IMR-90 (cell line): ENCODE measurements at regions not wholly inside any gene's neighbourhood (a gene's known extent, or its start where the extent isn't known, plus 50 kb on each side); places are given as distances from the start of the nearest gene placed in this dataset.
"Not testable (repeated sequence)": the region's sequence is repeated elsewhere in the genome, so short reads cannot be mapped to it uniquely, and the experiment has no call there.

Source experiments
- ATAC-seq: fragments of 200-7000 bp; cut with Tn5 transposase; 2 replicates; pipeline ENCODE4 v1.9.1; 2020; ENCODE audit warnings: low read depth, mild to moderate bottlenecking, moderate library complexity
- BruUV-seq: library from RNA; stranded (reverse); fragments of 400-500 nt; replicated peaks from 2 replicates; lab custom pipeline; 2021; lab: Mats Ljungman, UMichigan
- CTCF ChIA-PET: fragments of 300-600 bp; formaldehyde crosslinking; extraction: SDS; loops from one replicate; lab custom pipeline; 2021; ENCODE audit warnings: antibody characterized with exemption; lab: Yijun Ruan, JAX
- POLR2A ChIA-PET: fragments of 300-600 bp; sonication (Branson Sonifier 250); formaldehyde crosslinking; loops from one replicate; lab custom pipeline; 2022; ENCODE audit warnings: antibody characterized with exemption; ENCODE audit not compliant: unreplicated experiment; lab: Charles Lee
- DNase-seq: peaks from one replicate; pipeline ENCODE4 v3.0.0; 2013
- H2AFZ ChIP-seq: replicated peaks from 2 replicates; pipeline ENCODE3; 2013; ENCODE audit warnings: low read length, mild to moderate bottlenecking; ENCODE audit not compliant: poor library complexity
- H2AK5ac ChIP-seq: 2 replicates; pipeline ENCODE4 v1.6.1; 2013; ENCODE audit warnings: low read depth, low read length, inconsistent platforms
- H2AK9ac ChIP-seq: replicated peaks from 2 replicates; pipeline ENCODE3; 2013; ENCODE audit warnings: mild to moderate bottlenecking, low read depth, low read length, moderate library complexity; ENCODE audit not compliant: poor library complexity
- H2BK120ac ChIP-seq: 2 replicates; pipeline ENCODE4 v1.6.1; 2013; ENCODE audit warnings: low read depth, low read length, inconsistent platforms
- H2BK15ac ChIP-seq: 3 replicates; pipeline ENCODE4 v1.6.1; 2013; ENCODE audit warnings: low read depth, low read length, inconsistent platforms
- H2BK20ac ChIP-seq: 2 replicates; pipeline ENCODE4 v1.6.1; 2013; ENCODE audit warnings: low read depth, mild to moderate bottlenecking, inconsistent platforms, low read length, moderate library complexity
- H2BK5ac ChIP-seq: 2 replicates; pipeline ENCODE4 v1.6.1; 2013; ENCODE audit warnings: mild to moderate bottlenecking, low read depth, low read length, inconsistent platforms; ENCODE audit not compliant: poor library complexity, severe bottlenecking
- H3K14ac ChIP-seq: replicated peaks from 2 replicates; pipeline ENCODE4 v1.6.1; 2013; ENCODE audit warnings: low read depth, low read length, inconsistent platforms
- H3K18ac ChIP-seq: 2 replicates; pipeline ENCODE4 v1.6.1; 2013; ENCODE audit warnings: low read depth, low read length, control low read depth
- H3K23ac ChIP-seq: 2 replicates; pipeline ENCODE4 v1.6.1; 2013; ENCODE audit warnings: low read depth, low read length, inconsistent platforms
- H3K27ac ChIP-seq: 2 replicates; pipeline ENCODE4 v1.5.1; 2013; ENCODE audit warnings: mild to moderate bottlenecking, control low read depth, low read length; ENCODE audit not compliant: insufficient read depth
- H3K27me3 ChIP-seq: 2 replicates; pipeline ENCODE4 v1.6.1; 2013; ENCODE audit warnings: low read length; ENCODE audit not compliant: control insufficient read depth, insufficient read depth
- H3K36me3 ChIP-seq: 2 replicates; pipeline ENCODE4 v1.6.1; 2013; ENCODE audit warnings: low read length, mixed read lengths; ENCODE audit not compliant: control insufficient read depth, insufficient read depth
- H3K4ac ChIP-seq: 2 replicates; pipeline ENCODE4 v1.6.1; 2013; ENCODE audit warnings: low read depth, low read length, inconsistent platforms
- H3K4me1 ChIP-seq: 2 replicates; pipeline ENCODE4 v1.6.1; 2013; ENCODE audit warnings: low read length, mixed read lengths; ENCODE audit not compliant: control insufficient read depth, insufficient read depth
- H3K4me2 ChIP-seq: 2 replicates; pipeline ENCODE4 v1.6.1; 2013; ENCODE audit warnings: low read depth, mild to moderate bottlenecking, control low read depth, low read length, moderate library complexity
- H3K4me3 ChIP-seq: 2 replicates; pipeline ENCODE4 v1.5.1; 2013; ENCODE audit warnings: low read depth, mild to moderate bottlenecking, control low read depth, low read length, moderate library complexity; ENCODE audit not compliant: insufficient read depth
- H3K56ac ChIP-seq: 2 replicates; pipeline ENCODE4 v1.6.1; 2013; ENCODE audit warnings: low read length, inconsistent platforms; ENCODE audit not compliant: insufficient read depth; ENCODE audit errors: extremely low read depth
- H3K79me1 ChIP-seq, 2 experiments: 2 replicates each; pipeline ENCODE4 v1.6.1; 2013; ENCODE audit warnings: low read length in 2 of 2, inconsistent platforms in 1 of 2, low read depth in 1 of 2
- H3K9ac ChIP-seq: 2 replicates; pipeline ENCODE4 v1.6.1; 2013; ENCODE audit warnings: low read depth, low read length, control low read depth
- H3K9me1 ChIP-seq: 2 replicates; pipeline ENCODE4 v1.6.1; 2013; ENCODE audit warnings: low read length, inconsistent platforms; ENCODE audit not compliant: insufficient read depth
- H3K9me3 ChIP-seq: 2 replicates; pipeline ENCODE4 v1.6.1; 2013; ENCODE audit warnings: low read length; ENCODE audit not compliant: control insufficient read depth, insufficient read depth
- H4K20me1 ChIP-seq: 2 replicates; pipeline ENCODE4 v1.6.1; 2013; ENCODE audit warnings: low read length, inconsistent platforms; ENCODE audit not compliant: insufficient read depth
- H4K5ac ChIP-seq: 2 replicates; pipeline ENCODE4 v1.6.1; 2013; ENCODE audit warnings: mild to moderate bottlenecking, low read depth, low read length, control low read depth
- H4K8ac ChIP-seq, 2 experiments: 2 replicates each; pipeline ENCODE4 v1.6.1; 2013; ENCODE audit warnings: low read depth in 2 of 2, low read length in 2 of 2, control low read depth in 1 of 2, inconsistent platforms in 1 of 2
- H4K91ac ChIP-seq: 2 replicates; pipeline ENCODE4 v1.6.1; 2013; ENCODE audit warnings: low read depth, low read length, inconsistent platforms; ENCODE audit not compliant: insufficient read depth
- WGBS, 2 experiments: methylation state at CpG; one replicate each; pipeline versions ENCODE4 v1.1.5 to v1.1.7; 2013; ENCODE audit warnings: missing lambda C conversion rate in 2 of 2; ENCODE audit not compliant: insufficient read length in 1 of 2; ENCODE audit errors: extremely low coverage in 2 of 2; 5-methylcytosine and 5-hydroxymethylcytosine counted together
- dilution Hi-C: fragments of 300-500 bp; cut with HindIII; formaldehyde crosslinking; loops from one replicate; pipeline ENCODE4 v1.14.3; 2018; ENCODE audit warnings: low sequenced_read_pairs; ENCODE audit not compliant: unreplicated experiment
- in situ Hi-C: fragments of 300-500 bp; cut with MboI; formaldehyde crosslinking; loops from 3 replicates; pipeline ENCODE4 v1.14.3; 2019; ENCODE audit warnings: low sequenced_read_pairs, inconsistent platforms, mixed read lengths
- intact Hi-C: fragments of 100-400 bp; cut with micrococcal nuclease; formaldehyde crosslinking; loops from 2 replicates; pipeline ENCODE4 v1.10.0; 2022

DNA sequence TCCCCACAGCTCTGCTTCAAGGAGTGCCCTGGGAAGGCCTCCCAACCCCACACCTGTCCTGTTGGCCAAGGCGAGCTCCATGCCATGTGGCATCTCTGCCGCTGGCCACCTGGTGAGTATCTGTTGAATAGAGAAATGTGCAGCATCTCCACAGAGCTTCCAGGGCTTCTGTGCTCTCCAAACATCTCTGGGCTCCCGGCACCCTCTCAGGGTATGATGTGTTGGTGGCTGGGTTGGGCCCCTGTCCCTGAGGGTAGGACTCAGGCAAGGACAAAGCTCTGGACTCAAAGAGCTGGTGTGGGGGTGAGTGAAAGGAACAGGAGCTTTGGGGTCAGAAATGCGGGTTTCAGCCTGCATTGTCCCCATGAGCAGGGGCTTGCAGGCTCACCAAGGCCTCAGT is 88.6 kb downstream of the TMEM121 start:
- H3K9me1 ChIP-seq, DNase-seq, H3K27ac ChIP-seq, H3K9ac ChIP-seq, H3K23ac ChIP-seq, BruUV-seq, H3K14ac ChIP-seq, H2BK5ac ChIP-seq, H3K56ac ChIP-seq, dilution Hi-C loops, CTCF ChIA-PET, ATAC-seq, H3K79me1 ChIP-seq, H2AFZ ChIP-seq, H2BK120ac ChIP-seq, H4K91ac ChIP-seq, intact Hi-C loops, H4K8ac ChIP-seq, H2AK5ac ChIP-seq, H3K4me1 ChIP-seq, H3K27me3 ChIP-seq, POLR2A ChIA-PET, H2BK20ac ChIP-seq, H2BK15ac ChIP-seq, H3K4me2 ChIP-seq, in situ Hi-C loops, H3K36me3 ChIP-seq, H2AK9ac ChIP-seq, H3K18ac ChIP-seq, H3K4me3 ChIP-seq, H4K20me1 ChIP-seq, H4K5ac ChIP-seq, H3K9me3 ChIP-seq, H3K4ac ChIP-seq: not testable (repeated sequence)
- no CpG with 5 or more reads among the region's 4 CpGs for WGBS, 2 experiments

DNA sequence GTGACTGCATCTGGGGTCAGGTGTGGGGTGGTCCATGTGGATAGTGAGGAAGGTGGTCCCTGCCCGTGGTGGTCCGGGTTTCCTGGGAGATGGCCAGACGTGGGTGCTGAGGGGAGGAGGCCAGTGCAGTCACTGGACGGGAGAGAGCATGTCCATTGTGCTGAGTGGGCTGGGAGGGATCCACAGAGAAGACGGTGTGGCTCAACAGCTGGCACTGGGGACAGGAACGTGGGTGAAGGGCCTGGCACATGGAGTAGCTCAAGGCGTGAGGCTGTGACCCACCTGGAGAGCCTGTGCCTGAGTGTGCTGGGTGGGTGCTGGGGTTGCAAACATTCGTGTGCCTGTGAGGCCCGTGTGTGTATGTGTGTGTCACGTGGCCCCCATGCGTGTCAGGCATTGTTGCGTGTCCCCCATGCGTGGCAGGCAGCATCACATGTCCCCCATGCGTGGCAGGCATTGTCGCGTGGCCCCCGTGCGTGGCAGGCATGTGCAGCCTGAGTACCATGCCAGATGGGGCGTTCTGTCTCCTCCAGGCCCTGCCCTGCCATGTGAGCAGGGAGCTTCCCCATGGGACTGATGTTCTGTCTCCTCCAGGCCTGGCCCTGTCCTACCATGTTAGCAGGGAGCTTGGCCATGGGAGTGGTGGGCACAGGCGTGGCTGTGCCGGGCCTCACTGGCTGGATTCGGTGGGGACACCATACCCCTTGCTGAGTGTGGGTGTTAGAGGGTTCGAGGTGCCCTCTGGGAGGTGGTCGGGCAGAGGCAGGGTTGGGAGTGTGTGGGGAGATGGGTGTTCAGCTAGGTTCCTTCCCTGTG is 89.8 kb downstream of the TMEM121 start:
- H3K36me3 ChIP-seq, H4K8ac ChIP-seq, H3K4me3 ChIP-seq, H2BK20ac ChIP-seq, H2BK5ac ChIP-seq, POLR2A ChIA-PET, H3K27me3 ChIP-seq, DNase-seq, H3K4ac ChIP-seq, ATAC-seq, H3K14ac ChIP-seq, H2AK5ac ChIP-seq, H3K56ac ChIP-seq, H3K9me3 ChIP-seq, H2BK120ac ChIP-seq, H3K4me2 ChIP-seq, H4K91ac ChIP-seq, H3K79me1 ChIP-seq, BruUV-seq, H3K23ac ChIP-seq, dilution Hi-C loops, H4K5ac ChIP-seq, H3K9me1 ChIP-seq, H4K20me1 ChIP-seq, H3K4me1 ChIP-seq, H2AFZ ChIP-seq, intact Hi-C loops, H3K9ac ChIP-seq, H3K27ac ChIP-seq, H2AK9ac ChIP-seq, H2BK15ac ChIP-seq, H3K18ac ChIP-seq, in situ Hi-C loops, CTCF ChIA-PET: not testable (repeated sequence)
- WGBS, 2 experiments = 64% methylated on average over 10 of the region's 24 CpGs; no CpG with 5 or more reads in 1 of the 2 experiments
